Coronary artery (tissue), 2 donors: ENCODE measurements at regions not wholly inside any gene's neighbourhood (a gene's known extent, or its start where the extent isn't known, plus 50 kb on each side); places are given as distances from the start of the nearest gene placed in this dataset.

Source experiments
- DNase-seq: peaks from one replicate; pipeline ENCODE4 v3.0.0-alpha.2; 2017; ENCODE audit warnings: low spot score
- H3K27ac ChIP-seq, 2 donors: fragments of 200-600 bp; sonication (generic); one replicate each; pipeline ENCODE4 v1.5.1; 2016 to 2019
- H3K4me3 ChIP-seq: fragments of 200-600 bp; sonication (generic); 2 replicates; pipeline ENCODE4 v1.5.1; 2016; ENCODE audit warnings: mild to moderate bottlenecking, moderate library complexity
- TF ChIP-seq, protein P1 (sequence below): fragments of 200-600 bp; sonication (generic); IDR thresholded peaks from one replicate; pipeline ENCODE4 v1.5.1; 2019; ENCODE audit warnings: antibody characterized with exemption

- Histone ChIP-seq H3K4me3 (no peak overlapping the region), H3K27ac (no peak overlapping the region)
- TF ChIP-seq, protein P1, sequence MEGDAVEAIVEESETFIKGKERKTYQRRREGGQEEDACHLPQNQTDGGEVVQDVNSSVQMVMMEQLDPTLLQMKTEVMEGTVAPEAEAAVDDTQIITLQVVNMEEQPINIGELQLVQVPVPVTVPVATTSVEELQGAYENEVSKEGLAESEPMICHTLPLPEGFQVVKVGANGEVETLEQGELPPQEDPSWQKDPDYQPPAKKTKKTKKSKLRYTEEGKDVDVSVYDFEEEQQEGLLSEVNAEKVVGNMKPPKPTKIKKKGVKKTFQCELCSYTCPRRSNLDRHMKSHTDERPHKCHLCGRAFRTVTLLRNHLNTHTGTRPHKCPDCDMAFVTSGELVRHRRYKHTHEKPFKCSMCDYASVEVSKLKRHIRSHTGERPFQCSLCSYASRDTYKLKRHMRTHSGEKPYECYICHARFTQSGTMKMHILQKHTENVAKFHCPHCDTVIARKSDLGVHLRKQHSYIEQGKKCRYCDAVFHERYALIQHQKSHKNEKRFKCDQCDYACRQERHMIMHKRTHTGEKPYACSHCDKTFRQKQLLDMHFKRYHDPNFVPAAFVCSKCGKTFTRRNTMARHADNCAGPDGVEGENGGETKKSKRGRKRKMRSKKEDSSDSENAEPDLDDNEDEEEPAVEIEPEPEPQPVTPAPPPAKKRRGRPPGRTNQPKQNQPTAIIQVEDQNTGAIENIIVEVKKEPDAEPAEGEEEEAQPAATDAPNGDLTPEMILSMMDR = no peak
- no peak for DNase-seq
These were observed 110.6 kb downstream of the HNRNPLL start for GRCh38 chr2:38492042-38492615.

DNA sequence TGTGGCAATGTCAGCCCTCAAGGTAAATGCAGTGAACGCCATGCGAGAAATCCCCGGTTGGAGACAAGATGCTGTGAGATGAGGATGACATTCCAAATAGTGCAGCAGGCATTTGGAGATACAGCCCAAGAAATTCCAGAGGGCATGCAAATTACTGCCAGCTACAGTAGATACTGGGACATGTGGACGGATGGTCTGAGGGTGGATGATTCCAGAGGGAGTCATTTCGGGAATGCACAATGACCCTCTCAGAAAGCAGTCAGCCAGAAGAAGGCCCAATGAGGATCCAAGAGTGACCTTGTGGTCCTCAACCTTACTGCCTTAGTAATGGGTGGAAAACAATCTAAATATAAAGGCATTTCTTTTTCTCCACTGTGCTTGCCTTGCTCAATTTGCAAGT is 111.3 kb downstream of the HNRNPLL start:
- no peak for DNase-seq
- TF ChIP-seq, protein P1 = no peak
- no peak overlapping the region for H3K27ac ChIP-seq
- H3K4me3 ChIP-seq = no peak overlapping the region

DNA sequence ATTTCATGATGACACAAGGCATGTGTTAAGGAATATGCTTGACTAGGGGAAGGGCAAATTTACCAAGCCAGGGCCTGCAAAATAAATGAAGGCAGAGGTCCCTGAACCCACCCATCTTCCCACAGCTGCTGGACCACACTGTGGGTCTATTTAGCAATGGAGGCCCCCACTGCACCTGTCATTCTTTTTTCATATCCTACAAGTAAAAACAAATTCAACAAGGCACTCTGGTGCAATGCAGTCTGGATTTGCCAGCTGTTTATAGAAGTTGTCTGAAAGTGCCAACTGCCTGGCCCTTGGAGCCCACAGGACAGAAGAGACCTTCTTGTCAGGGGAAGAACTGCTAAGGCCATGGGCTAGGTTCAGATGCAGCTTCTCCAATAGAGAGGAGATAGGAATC is 112.8 kb upstream of the ATL2 start:
- H3K27ac ChIP-seq = no peak overlapping the region
- DNase-seq = no peak
- no peak overlapping the region for H3K4me3 ChIP-seq
- TF ChIP-seq, protein P1 = no peak

- DNase-seq = no peak
- Histone ChIP-seq H3K4me3 (no peak overlapping the region), H3K27ac (no peak overlapping the region)
- TF ChIP-seq, protein P1 = no peak
These were observed 110.8 kb upstream of the ATL2 start for GRCh38 chr2:38487852-38488251.

GRCh38 chr2:38486213-38487026 is 109.3 kb upstream of the ATL2 start:
- TF ChIP-seq, protein P1 = no peak
- Histone ChIP-seq H3K27ac (no peak overlapping the region), H3K4me3 (no peak overlapping the region)
- DNase-seq = no peak

DNA sequence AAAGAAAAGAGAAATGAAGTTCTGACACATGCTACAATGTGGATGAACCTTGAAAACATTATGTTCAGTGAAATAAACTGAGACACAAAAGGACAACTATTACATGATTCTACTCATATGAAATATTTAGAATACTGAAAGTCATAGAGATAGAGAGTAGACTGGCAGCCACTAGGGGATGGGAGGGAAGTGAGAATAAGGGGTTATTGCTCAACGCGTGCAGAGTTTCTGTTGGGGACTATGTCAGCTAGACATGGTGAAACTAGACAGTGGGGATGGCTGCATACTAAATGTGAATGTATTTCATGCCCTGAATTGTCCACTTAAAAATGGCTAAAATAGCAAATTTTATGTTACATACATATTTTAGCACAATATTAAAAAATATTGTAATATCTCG is 108.7 kb upstream of the ATL2 start:
- no peak overlapping the region for H3K4me3 ChIP-seq
- TF ChIP-seq, protein P1 = no peak
- H3K27ac ChIP-seq = no peak overlapping the region
- no peak for DNase-seq

GRCh38 chr2:38484957-38485356 is 107.9 kb upstream of the ATL2 start:
- TF ChIP-seq, protein P1 = no peak
- DNase-seq = no peak
- H3K27ac ChIP-seq = no peak overlapping the region
- no peak overlapping the region for H3K4me3 ChIP-seq
